WERI-Rb-1 (cell line): ENCODE measurements at regions not wholly inside any gene's neighbourhood (a gene's known extent, or its start where the extent isn't known, plus 50 kb on each side); places are given as distances from the start of the nearest gene placed in this dataset.

ENCODE experiments used
- DNase-seq: peaks from one replicate; pipeline ENCODE4 v3.0.0-alpha.2; 2020
- H3K27ac ChIP-seq: fragments of 250-450 bp; sonication (Bioruptor Pico); 2 replicates; pipeline ENCODE4 v1.5.1; 2020; ENCODE audit warnings: mild to moderate bottlenecking, moderate library complexity
- H3K27me3 ChIP-seq: fragments of 250-450 bp; sonication (Bioruptor Pico); 2 replicates; pipeline ENCODE4 v1.5.1; 2021; ENCODE audit warnings: mild to moderate bottlenecking, low read depth, moderate library complexity; ENCODE audit not compliant: insufficient read depth, severe bottlenecking
- H3K36me3 ChIP-seq: fragments of 250-450 bp; sonication (Bioruptor Pico); 2 replicates; pipeline ENCODE4 v1.5.1; 2020; ENCODE audit warnings: mild to moderate bottlenecking, moderate library complexity
- H3K4me3 ChIP-seq: 2 replicates; pipeline ENCODE4 v1.5.1; 2011; ENCODE audit warnings: low read depth, mild to moderate bottlenecking, control low read depth, low read length
- H3K9me3 ChIP-seq: fragments of 250-450 bp; sonication (Bioruptor Pico); 2 replicates; pipeline ENCODE4 v1.5.1; 2021; ENCODE audit warnings: mild to moderate bottlenecking, moderate library complexity; ENCODE audit not compliant: severe bottlenecking
- TF ChIP-seq, protein P1 (sequence below): IDR thresholded peaks from 2 replicates; pipeline ENCODE4 v1.5.1; 2011; ENCODE audit warnings: low read depth, mild to moderate bottlenecking, control low read depth, inconsistent platforms, low read length

DNA sequence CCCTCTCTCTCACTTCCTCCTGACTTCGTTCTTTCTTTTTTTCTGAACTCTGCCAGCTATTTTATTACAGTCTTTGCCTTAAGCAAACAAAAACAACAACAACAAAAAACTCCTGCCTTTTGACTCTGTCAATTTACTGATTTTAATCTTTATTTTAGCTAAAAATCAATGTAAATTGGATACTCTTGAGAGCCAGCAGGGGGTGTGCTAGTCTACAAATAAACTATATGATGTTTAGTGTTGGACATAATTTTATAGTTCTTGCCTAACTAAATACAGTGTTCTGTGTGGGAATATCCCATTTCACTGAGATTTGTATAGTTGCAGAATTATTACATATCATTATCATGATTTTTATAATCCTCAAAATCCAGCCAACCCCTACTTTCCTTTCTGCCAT lies 1199.9 kb upstream of the SPRY2 start:
- TF ChIP-seq, protein P1, sequence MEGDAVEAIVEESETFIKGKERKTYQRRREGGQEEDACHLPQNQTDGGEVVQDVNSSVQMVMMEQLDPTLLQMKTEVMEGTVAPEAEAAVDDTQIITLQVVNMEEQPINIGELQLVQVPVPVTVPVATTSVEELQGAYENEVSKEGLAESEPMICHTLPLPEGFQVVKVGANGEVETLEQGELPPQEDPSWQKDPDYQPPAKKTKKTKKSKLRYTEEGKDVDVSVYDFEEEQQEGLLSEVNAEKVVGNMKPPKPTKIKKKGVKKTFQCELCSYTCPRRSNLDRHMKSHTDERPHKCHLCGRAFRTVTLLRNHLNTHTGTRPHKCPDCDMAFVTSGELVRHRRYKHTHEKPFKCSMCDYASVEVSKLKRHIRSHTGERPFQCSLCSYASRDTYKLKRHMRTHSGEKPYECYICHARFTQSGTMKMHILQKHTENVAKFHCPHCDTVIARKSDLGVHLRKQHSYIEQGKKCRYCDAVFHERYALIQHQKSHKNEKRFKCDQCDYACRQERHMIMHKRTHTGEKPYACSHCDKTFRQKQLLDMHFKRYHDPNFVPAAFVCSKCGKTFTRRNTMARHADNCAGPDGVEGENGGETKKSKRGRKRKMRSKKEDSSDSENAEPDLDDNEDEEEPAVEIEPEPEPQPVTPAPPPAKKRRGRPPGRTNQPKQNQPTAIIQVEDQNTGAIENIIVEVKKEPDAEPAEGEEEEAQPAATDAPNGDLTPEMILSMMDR: no peak
- no peak for DNase-seq
- H3K27ac ChIP-seq: no peak overlapping the region
- no peaks in the 10 kb centered on the region for H3K36me3 ChIP-seq
- peaks cover under 1% of the 10 kb centered on the region for H3K9me3 ChIP-seq
- H3K27me3 ChIP-seq: no peaks in the 10 kb centered on the region
- no peak overlapping the region for H3K4me3 ChIP-seq

DNA sequence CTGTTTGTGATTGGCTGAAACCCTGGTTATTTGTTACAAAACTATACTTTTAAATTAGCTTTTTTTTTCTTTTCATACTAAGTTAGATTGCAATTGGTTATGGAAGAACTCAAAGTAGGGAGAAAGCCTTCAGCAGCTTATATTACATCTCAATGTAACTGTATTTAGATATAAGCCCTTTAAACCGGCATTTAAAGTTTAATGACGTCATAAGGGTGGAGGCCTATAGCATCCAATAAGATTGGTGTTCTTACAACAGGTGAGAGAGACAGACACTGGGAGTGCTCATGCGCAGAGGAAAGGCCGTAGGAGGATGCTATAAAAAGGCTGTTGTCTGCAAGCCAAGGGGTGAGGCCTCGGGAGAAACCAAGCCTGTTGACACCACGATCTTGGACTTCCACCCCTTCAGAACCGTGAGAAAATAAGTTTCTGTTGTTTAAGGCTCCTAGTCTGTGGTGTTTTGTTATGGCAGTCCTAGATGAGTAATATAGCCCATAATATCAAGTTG lies 1198.8 kb upstream of the SPRY2 start:
- Histone ChIP-seq H3K36me3 (no peaks in the 10 kb centered on the region), H3K4me3 (no peak overlapping the region), H3K27me3 (no peaks in the 10 kb centered on the region), H3K9me3 (no peaks in the 10 kb centered on the region), H3K27ac (no peak overlapping the region)
- TF ChIP-seq, protein P1: no peak
- no peak for DNase-seq

DNA sequence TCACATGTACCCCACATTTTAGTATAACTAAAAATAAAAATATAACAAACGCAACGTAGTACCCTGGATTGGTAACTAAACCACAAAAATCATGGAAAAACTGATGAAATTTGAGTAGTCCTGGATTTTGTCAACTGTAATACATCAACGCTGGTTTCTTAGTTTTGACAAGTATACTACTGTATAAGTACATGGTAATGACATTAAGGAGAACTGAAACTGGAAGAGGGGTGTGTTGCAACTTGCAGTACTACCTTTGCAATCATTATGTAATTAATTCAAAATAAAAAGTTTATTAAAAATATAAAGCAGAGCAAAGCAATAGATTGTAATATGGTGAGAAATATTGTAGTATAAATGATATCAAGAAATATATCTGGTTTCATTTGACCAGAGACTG lies 1158.0 kb upstream of the SPRY2 start:
- Histone ChIP-seq H3K9me3 (no peaks in the 10 kb centered on the region), H3K4me3 (no peak overlapping the region), H3K27ac (no peak overlapping the region), H3K27me3 (no peaks in the 10 kb centered on the region), H3K36me3 (no peaks in the 10 kb centered on the region)
- DNase-seq: no peak
- TF ChIP-seq, protein P1: no peak

DNA sequence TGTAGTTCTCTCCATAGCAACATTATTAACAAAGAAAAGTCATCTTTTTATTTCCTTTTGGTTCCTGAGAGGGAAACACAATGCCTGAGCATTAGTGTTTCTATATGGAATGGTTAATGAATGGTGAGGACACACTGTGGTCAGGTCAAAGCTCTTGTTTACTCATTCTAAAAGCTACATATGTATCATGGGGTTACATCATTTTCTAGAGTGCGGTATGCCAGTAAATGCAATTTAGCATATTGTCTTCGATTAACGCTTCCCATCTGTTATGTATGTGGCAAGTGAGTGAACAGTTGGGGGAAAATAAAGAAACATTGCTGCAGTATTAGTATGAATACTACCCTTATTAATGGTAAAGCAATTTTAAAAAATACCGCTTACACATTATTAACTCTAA lies 1152.2 kb upstream of the SPRY2 start:
- H3K36me3 ChIP-seq: no peaks in the 10 kb centered on the region
- H3K9me3 ChIP-seq: no peaks in the 10 kb centered on the region
- H3K27me3 ChIP-seq: no peaks in the 10 kb centered on the region
- H3K27ac ChIP-seq: no peak overlapping the region
- TF ChIP-seq, protein P1: no peak
- DNase-seq: no peak
- H3K4me3 ChIP-seq: no peak overlapping the region

DNA sequence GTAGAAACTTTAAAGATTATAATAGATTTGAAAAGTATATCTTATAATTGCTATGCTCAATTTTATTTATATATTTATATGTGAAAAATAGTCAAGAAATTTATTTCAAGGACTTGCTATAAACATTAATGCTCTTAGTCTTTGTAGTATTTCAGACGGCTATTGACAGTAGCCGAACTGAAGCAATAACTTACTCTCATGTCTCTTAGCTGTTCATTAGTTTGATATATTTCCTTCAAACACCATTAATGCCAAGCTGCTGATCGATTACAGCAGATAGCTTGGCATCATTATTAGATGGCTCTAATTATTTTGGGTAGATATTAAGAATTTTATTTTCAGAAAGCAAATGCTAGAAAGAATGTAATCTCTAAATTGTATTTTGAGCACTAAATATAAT lies 1151.5 kb upstream of the SPRY2 start:
- no peak overlapping the region for H3K4me3 ChIP-seq
- TF ChIP-seq, protein P1: no peak
- no peaks in the 10 kb centered on the region for H3K36me3 ChIP-seq
- H3K27ac ChIP-seq: no peak overlapping the region
- no peak for DNase-seq
- H3K27me3 ChIP-seq: no peaks in the 10 kb centered on the region
- no peaks in the 10 kb centered on the region for H3K9me3 ChIP-seq

DNA sequence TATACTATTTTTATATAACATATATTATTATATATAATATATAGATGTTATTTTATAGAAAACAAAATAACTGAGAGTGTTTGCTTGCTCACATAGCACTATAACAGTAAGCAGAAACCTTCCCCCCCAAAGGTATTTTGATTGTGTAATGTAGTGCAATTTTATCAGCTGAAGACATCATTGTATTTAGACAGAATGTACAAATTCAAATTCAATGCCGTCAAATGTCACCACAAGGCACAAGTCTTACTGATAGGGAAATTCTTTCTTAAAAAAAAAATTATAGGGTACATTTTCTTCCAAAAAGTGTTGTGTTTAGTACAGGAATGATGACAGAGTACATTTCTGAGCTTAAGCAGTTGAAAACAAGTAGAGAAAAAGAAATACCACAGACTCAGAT lies 1147.1 kb upstream of the SPRY2 start:
- Histone ChIP-seq H3K4me3 (no peak overlapping the region), H3K27ac (no peak overlapping the region), H3K27me3 (no peaks in the 10 kb centered on the region), H3K36me3 (no peaks in the 10 kb centered on the region), H3K9me3 (no peaks in the 10 kb centered on the region)
- DNase-seq: no peak
- TF ChIP-seq, protein P1: no peak
